Endothelial cell of umbilical vein (primary cell): ENCODE measurements at regions not wholly inside any gene's neighbourhood (a gene's known extent, or its start where the extent isn't known, plus 50 kb on each side); places are given as distances from the start of the nearest gene placed in this dataset.

Source experiments
- BruUV-seq: library from RNA; stranded (reverse); fragments of 400-500 nt; replicated peaks from 2 replicates; lab custom pipeline; 2021; lab: Mats Ljungman, UMichigan
- CTCF ChIA-PET: fragments of 300-600, 350-600 bp; sonication (Branson Sonifier 250); formaldehyde crosslinking; loops from one replicate; lab custom pipeline; 2021; ENCODE audit warnings: antibody characterized with exemption, inconsistent platforms; lab: Charles Lee
- POLR2A ChIA-PET: fragments of 300-600, 350-600 bp; sonication (Branson Sonifier 250); formaldehyde crosslinking; loops from one replicate; lab custom pipeline; 2021; ENCODE audit warnings: antibody characterized with exemption, inconsistent platforms; lab: Charles Lee
- DNase-seq: peaks from one replicate; pipeline ENCODE4 v3.0.0-alpha.2; 2011; ENCODE audit warnings: low read depth, low spot score
- FAIRE-seq: peaks from 2 replicates; lab custom pipeline; 2011; peaks lifted over from hg19 to GRCh38; lab: Jason Lieb, UNC
- H2AFZ ChIP-seq: 2 replicates; pipeline ENCODE4 v1.6.0; 2012; ENCODE audit warnings: low read depth, low read length, control low read depth, inconsistent platforms
- H3K27ac ChIP-seq: 2 replicates; pipeline ENCODE4 v1.5.1; 2011; ENCODE audit warnings: low read depth, mild to moderate bottlenecking, control low read depth, low read length, moderate library complexity; ENCODE audit not compliant: insufficient read depth
- H3K27me3 ChIP-seq, 2 experiments: 2 replicates each; pipeline versions ENCODE4 v1.6.0 to v1.6.1; 2011; ENCODE audit warnings: low read length in 2 of 2, mixed read lengths in 1 of 2; ENCODE audit not compliant: control insufficient read depth in 2 of 2, insufficient read depth in 2 of 2
- H3K36me3 ChIP-seq, 2 experiments: 2 replicates in 1 of 2; 3 replicates in 1 of 2; pipeline ENCODE4 v1.5.1; 2011; ENCODE audit warnings: low read length in 2 of 2, mild to moderate bottlenecking in 1 of 2, moderate library complexity in 1 of 2; ENCODE audit not compliant: control insufficient read depth in 2 of 2, insufficient read depth in 2 of 2; ENCODE audit errors: extremely low read depth in 1 of 2
- H3K4me1 ChIP-seq: 3 replicates; pipeline ENCODE4 v1.5.1; 2011; ENCODE audit warnings: mild to moderate bottlenecking, low read length; ENCODE audit not compliant: control insufficient read depth, insufficient read depth; ENCODE audit errors: extremely low read depth
- H3K4me2 ChIP-seq: 2 replicates; pipeline ENCODE4 v1.6.1; 2011; ENCODE audit warnings: low read length, control low read depth, mixed read lengths; ENCODE audit not compliant: insufficient read depth
- H3K4me3 ChIP-seq, 3 experiments: fragments of 200-600 bp in 1 of 3; sonication (generic), shearing (Covaris generic) in 1 of 3; replicated peaks in 1 of 3; 2 replicates each; pipeline ENCODE4 v1.5.1; 2011 to 2016; ENCODE audit warnings: control low read depth in 3 of 3, low read length in 3 of 3, mild to moderate bottlenecking in 2 of 3, inconsistent platforms in 1 of 3, low read depth in 1 of 3, moderate library complexity in 1 of 3; ENCODE audit not compliant: insufficient read depth in 1 of 3
- H3K79me2 ChIP-seq: 2 replicates; pipeline ENCODE4 v1.6.0; 2012; ENCODE audit warnings: low read length, inconsistent platforms; ENCODE audit not compliant: control insufficient read depth, insufficient read depth
- H3K9ac ChIP-seq: replicated peaks from 2 replicates; pipeline ENCODE3; 2011; ENCODE audit warnings: low read length, control low read depth; ENCODE audit not compliant: insufficient read depth; ENCODE audit errors: extremely low read depth
- H3K9me1 ChIP-seq: replicated peaks from 3 replicates; pipeline ENCODE4 v1.6.0; 2011; ENCODE audit warnings: mild to moderate bottlenecking, low read length; ENCODE audit not compliant: control insufficient read depth, insufficient read depth; ENCODE audit errors: extremely low read depth
- H3K9me3 ChIP-seq: replicated peaks from 2 replicates; pipeline ENCODE4 v1.5.1; 2012; ENCODE audit warnings: low read length, inconsistent platforms; ENCODE audit not compliant: control insufficient read depth, insufficient read depth
- H4K20me1 ChIP-seq: replicated peaks from 2 replicates; pipeline ENCODE3; 2011; ENCODE audit warnings: mild to moderate bottlenecking, low read length; ENCODE audit not compliant: control insufficient read depth, insufficient read depth; ENCODE audit errors: extremely low read depth
- EZH2 ChIP-seq: IDR thresholded peaks from 2 replicates; pipeline ENCODE4 v1.6.1; 2012; ENCODE audit warnings: borderline replicate concordance, low read depth, mild to moderate bottlenecking, moderate library complexity, low read length, inconsistent platforms; ENCODE audit not compliant: severe bottlenecking
- FOS ChIP-seq: IDR thresholded peaks from 2 replicates; pipeline ENCODE4 v1.6.1; 2011; ENCODE audit warnings: mild to moderate bottlenecking, low read length, moderate library complexity, borderline replicate concordance; ENCODE audit not compliant: insufficient read depth
- GATA2 ChIP-seq: IDR thresholded peaks from 2 replicates; pipeline ENCODE4 v1.7.0; 2011; ENCODE audit warnings: low read depth, mild to moderate bottlenecking, moderate library complexity, mixed read lengths, low read length; ENCODE audit not compliant: insufficient read length, insufficient read depth
- JUN ChIP-seq: IDR thresholded peaks from 2 replicates; pipeline ENCODE4 v1.6.1; 2011; ENCODE audit warnings: borderline replicate concordance, low read depth; ENCODE audit not compliant: insufficient read length, insufficient read depth
- MYC ChIP-seq: IDR thresholded peaks from one replicate; pipeline ENCODE4 v1.6.1; 2011; ENCODE audit warnings: mild to moderate bottlenecking, low read depth, low read length
- POLR2A ChIP-seq: IDR thresholded peaks from 2 replicates; pipeline ENCODE4 v1.6.1; 2012; ENCODE audit warnings: low read depth, mild to moderate bottlenecking, control low read depth, low read length
- POLR2AphosphoS5 ChIP-seq: IDR thresholded peaks from 2 replicates; pipeline ENCODE4 v1.6.1; 2012; ENCODE audit warnings: low read depth, mild to moderate bottlenecking, control low read depth, low read length, moderate library complexity; ENCODE audit not compliant: insufficient read depth
- dilution Hi-C: fragments of 300-500 bp; cut with MboI; formaldehyde crosslinking; loops from one replicate; pipeline ENCODE4 v1.15.0; 2019; ENCODE audit warnings: low sequenced_read_pairs; ENCODE audit not compliant: extremely low pct_ligation_motif_present
- intact Hi-C: fragments of 100-400 bp; cut with micrococcal nuclease; formaldehyde crosslinking; loops from one replicate; pipeline ENCODE4 v1.10.0; 2022
- TF ChIP-seq, protein P1 (sequence below), 2 donors: IDR thresholded peaks; 1 replicate in 1 of 2; 2 replicates in 1 of 2; pipeline ENCODE4 v1.5.1; 2011; ENCODE audit warnings: low read length in 2 of 2, mild to moderate bottlenecking in 2 of 2, moderate library complexity in 2 of 2, control low read depth in 1 of 2, inconsistent platforms in 1 of 2, low read depth in 1 of 2; ENCODE audit not compliant: insufficient read depth in 1 of 2; ENCODE audit errors: extremely low read depth in 1 of 2
- TF ChIP-seq, protein P2 (sequence below): IDR thresholded peaks from 2 replicates; pipeline ENCODE4 v1.6.1; 2011; ENCODE audit not compliant: insufficient read depth, insufficient read length

DNA sequence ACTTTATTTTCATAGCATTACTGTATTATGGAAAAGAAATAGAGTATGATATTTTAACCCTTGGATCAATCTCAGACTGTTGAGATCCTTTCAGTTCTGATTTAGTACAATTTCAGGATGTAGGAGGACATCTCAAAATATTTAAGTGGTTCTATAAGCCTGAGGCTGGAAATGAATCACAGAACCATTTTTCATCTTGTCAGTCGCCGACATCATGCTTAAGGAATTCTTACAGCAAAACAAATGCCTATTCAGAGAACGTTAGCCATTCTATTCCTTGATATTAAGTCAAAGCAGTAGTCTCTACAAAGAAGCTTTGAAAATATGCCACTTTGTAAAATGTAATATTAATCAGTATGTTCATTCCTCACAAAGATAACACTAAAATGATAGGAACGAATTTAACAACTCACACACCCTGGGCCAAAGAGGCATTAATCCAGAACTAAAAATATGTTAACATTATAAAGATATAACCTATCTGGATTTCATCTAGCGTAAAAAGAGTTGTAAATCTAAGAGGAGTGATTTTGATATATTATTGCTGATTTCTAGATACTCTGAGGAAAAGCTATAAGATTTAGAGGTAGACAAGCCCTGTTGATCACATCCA is 152.0 kb downstream of the GASK1B start:
- dilution Hi-C loops, result loop anchor here (25.0 kb wide), 1 partner anchor 141 kb away; the partner anchor contains the start of gene GASK1B
- TF ChIP-seq EZH2, result no peak
- TF ChIP-seq JUN, result peak; percentile 90
- TF ChIP-seq POLR2A, result no peak
- TF ChIP-seq FOS, result peak; percentile 41
- CTCF ChIA-PET, result interaction anchor here (0.6 to 1.7 kb wide), 6 partner anchors 11 to 151 kb away, joined by 3 to 12 read pairs (median 4); no protein-coding TSS in a partner anchor
- Histone ChIP-seq H3K9me1 (no peaks in the 10 kb centered on the region), H3K4me1 (peaks cover 52% of the 10 kb centered on the region), H3K27me3 (no peaks in the 10 kb centered on the region), H3K27ac (peak overlapping the region; percentile 95), H3K4me2 (peak overlapping the region; percentile 84), H3K36me3 (no peaks in the 10 kb centered on the region), H3K4me3 (peak overlapping the region in 1 of 3 experiments; percentile 30), H3K9me3 (no peaks in the 10 kb centered on the region), H2AFZ (peak overlapping the region; percentile 40), H3K9ac (peak overlapping the region; percentile 83), H4K20me1 (no peaks in the 10 kb centered on the region), H3K79me2 (no peaks in the 10 kb centered on the region)
- POLR2A ChIA-PET, result interaction anchor here (0.8 kb wide), 1 partner anchor 12 kb away, joined by 3 read pairs; no protein-coding TSS in a partner anchor
- no peak for FAIRE-seq
- intact Hi-C loops, result loop anchor here (1.0 kb wide), 5 partner anchors 12 to 140 kb away; no protein-coding TSS in a partner anchor
- DNase-seq, result peak; percentile 94
- BruUV-seq, result TSS peak; percentile 84

DNA sequence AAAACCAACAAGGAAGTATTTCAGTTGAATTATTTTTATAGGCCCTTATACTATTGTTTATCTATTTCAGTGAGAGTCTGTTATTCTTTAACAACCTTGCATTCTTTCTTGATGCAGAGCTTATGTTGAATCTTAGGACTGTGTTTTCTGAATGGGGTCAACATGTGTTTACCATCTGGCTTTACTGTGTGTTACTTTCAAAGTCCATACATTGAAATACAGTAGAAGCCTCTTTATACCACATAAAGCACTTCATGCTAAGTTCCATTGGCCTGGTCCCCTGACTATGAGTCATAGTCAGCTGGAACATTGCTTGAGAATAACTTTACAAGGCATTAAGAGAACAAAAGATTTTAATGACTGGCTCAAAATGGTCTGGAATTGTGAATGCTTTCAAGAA is 152.6 kb downstream of the GASK1B start:
- H3K79me2 ChIP-seq, result no peaks in the 10 kb centered on the region
- no peaks in the 10 kb centered on the region for H3K36me3 ChIP-seq
- no peaks in the 10 kb centered on the region for H3K9me3 ChIP-seq
- peak overlapping the region; percentile 83 for H3K9ac ChIP-seq
- BruUV-seq, result TSS peak; percentile 82
- H3K27ac ChIP-seq, result peak overlapping the region; percentile 95
- DNase-seq (peak; percentile 96), FAIRE-seq (peak; percentile 86)
- H2AFZ ChIP-seq, result no peak overlapping the region
- POLR2A ChIA-PET, result interaction anchor here (0.8 kb wide), 1 partner anchor 13 kb away, joined by 3 read pairs; no protein-coding TSS in a partner anchor
- peak overlapping the region; percentile 84 for H3K4me2 ChIP-seq
- dilution Hi-C loops, result loop anchor here (25.0 kb wide), 1 partner anchor 142 kb away; the partner anchor contains the start of gene GASK1B
- peak overlapping the region in 1 of 3 experiments; percentile 30 for H3K4me3 ChIP-seq
- H3K9me1 ChIP-seq, result no peaks in the 10 kb centered on the region
- intact Hi-C loops, result loop anchor here (1.0 kb wide), 5 partner anchors 13 to 141 kb away; no protein-coding TSS in a partner anchor
- H4K20me1 ChIP-seq, result no peaks in the 10 kb centered on the region
- no peaks in the 10 kb centered on the region for H3K27me3 ChIP-seq
- peak; percentile 98 for TF ChIP-seq JUN
- TF ChIP-seq FOS, result peak; percentile 77
- no peak for TF ChIP-seq POLR2A
- TF ChIP-seq GATA2, result no peak
- TF ChIP-seq, protein P1, sequence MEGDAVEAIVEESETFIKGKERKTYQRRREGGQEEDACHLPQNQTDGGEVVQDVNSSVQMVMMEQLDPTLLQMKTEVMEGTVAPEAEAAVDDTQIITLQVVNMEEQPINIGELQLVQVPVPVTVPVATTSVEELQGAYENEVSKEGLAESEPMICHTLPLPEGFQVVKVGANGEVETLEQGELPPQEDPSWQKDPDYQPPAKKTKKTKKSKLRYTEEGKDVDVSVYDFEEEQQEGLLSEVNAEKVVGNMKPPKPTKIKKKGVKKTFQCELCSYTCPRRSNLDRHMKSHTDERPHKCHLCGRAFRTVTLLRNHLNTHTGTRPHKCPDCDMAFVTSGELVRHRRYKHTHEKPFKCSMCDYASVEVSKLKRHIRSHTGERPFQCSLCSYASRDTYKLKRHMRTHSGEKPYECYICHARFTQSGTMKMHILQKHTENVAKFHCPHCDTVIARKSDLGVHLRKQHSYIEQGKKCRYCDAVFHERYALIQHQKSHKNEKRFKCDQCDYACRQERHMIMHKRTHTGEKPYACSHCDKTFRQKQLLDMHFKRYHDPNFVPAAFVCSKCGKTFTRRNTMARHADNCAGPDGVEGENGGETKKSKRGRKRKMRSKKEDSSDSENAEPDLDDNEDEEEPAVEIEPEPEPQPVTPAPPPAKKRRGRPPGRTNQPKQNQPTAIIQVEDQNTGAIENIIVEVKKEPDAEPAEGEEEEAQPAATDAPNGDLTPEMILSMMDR (IDR thresholded peaks at IDR 0.05; ENCODE audit: extremely low read depth in 1 of 2, insufficient read depth in 1 of 2, low read depth in 1 of 2, low read length in 2 of 2), result no peak
- TF ChIP-seq EZH2, result no peak
- TF ChIP-seq, protein P2, sequence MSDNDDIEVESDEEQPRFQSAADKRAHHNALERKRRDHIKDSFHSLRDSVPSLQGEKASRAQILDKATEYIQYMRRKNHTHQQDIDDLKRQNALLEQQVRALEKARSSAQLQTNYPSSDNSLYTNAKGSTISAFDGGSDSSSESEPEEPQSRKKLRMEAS, result no peak
- no peak for TF ChIP-seq MYC
- TF ChIP-seq POLR2AphosphoS5, result peak; percentile 3
- peaks cover 59% of the 10 kb centered on the region for H3K4me1 ChIP-seq
- CTCF ChIA-PET, result interaction anchor here (0.6 to 1.7 kb wide), 5 partner anchors 12 to 151 kb away, joined by 3 to 12 read pairs (median 5); no protein-coding TSS in a partner anchor
